ENCODE measurements at regions not wholly inside any gene's neighbourhood (a gene's known extent, or its start where the extent isn't known, plus 50 kb on each side); places are given as distances from the start of the nearest gene placed in this dataset.

- DNase-seq (ENCODE audit: low read depth), result no peak
Measured at GRCh38 chrX:122771933-122772332, 412.1 kb upstream of the GRIA3 start.

GRCh38 chrX:122777766-122778165, 406.3 kb upstream of the GRIA3 start:
- DNase-seq (ENCODE audit: low read depth), result no peak

GRCh38 chrX:122783918-122784317, 400.2 kb upstream of the GRIA3 start:
- no peak for DNase-seq (ENCODE audit: low read depth)

DNA sequence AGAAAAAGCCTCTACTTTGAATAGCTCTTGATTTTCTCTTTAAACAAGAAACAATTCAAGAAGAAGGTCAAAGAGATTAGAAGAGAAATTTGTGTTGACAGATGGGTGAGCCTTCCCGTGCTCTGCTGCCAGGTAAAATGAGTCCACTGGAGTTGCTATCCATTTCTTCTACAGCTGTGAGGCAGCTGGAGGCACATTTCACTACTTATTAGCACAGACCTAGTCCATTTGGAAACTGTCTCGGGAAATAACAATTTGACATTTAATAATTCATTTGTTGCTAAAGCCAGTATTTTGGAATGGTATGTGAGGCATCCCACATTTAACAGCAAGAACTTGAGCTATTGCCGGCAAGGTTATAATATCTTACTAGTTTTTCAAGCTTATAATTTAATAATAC, 396.8 kb upstream of the GRIA3 start:
- DNase-seq (ENCODE audit: low read depth), result no peak

DNA sequence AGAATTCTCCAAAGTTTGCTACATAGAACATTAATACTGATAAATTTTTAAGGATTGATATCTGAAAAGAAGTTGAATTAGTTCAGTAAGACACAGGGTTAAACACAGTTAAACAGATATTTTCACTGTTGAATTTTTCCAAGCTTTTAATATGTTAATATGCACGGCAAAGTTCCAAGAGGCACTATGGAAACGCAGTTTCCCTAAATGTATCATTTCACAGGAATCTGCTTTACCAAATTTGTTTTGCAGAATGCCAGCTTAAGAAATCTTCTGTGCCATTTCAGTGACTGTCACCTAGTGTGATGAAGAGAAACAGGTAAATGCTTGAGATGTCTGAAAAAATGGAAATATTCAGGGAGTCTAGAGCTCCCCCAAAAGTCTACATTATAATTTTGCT, 395.9 kb upstream of the GRIA3 start:
- DNase-seq (ENCODE audit: low read depth), result no peak

DNA sequence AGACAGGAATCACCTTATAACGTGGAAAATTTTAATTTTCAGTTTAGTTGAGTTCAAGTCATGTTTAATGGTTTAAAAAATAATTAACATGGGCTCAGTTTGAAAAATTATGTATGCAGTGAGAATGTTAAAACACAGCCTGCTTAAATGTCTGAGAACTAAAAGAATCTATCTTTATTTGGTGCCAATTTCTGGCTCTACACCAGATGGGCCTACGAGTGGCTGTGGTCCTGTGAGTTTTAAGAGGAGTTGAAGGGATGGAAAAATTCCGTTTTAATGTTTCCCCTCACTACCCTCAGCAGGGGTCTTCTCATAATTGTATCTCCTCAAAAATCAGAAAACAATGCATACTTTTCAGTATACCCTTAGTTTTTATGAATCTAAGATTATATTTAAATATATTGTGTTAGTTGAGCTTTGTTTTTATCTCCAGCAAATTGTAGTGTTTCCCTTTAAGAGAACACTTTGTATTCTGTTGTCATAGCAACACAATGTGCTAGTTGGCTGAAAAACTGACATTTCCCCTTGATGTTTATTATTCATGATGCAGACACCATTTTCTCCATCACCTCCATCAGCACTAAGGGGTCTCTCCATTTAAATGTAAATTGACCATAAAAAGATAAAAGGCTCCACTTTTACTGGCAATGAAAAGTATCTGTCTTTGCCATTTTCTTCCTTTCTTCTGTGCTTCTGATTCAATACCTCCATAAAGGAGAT, 393.5 kb upstream of the GRIA3 start:
- DNase-seq (ENCODE audit: low read depth), result no peak

GRCh38 chrX:122813876-122814275, 370.2 kb upstream of the GRIA3 start:
- no peak for DNase-seq (ENCODE audit: low read depth)

- no peak for DNase-seq (ENCODE audit: low read depth)
Measured at GRCh38 chrX:122816288-122816687, 367.8 kb upstream of the GRIA3 start.

- DNase-seq (ENCODE audit: low read depth), result no peak
Measured at GRCh38 chrX:122817321-122817955, 366.6 kb upstream of the GRIA3 start.

DNA sequence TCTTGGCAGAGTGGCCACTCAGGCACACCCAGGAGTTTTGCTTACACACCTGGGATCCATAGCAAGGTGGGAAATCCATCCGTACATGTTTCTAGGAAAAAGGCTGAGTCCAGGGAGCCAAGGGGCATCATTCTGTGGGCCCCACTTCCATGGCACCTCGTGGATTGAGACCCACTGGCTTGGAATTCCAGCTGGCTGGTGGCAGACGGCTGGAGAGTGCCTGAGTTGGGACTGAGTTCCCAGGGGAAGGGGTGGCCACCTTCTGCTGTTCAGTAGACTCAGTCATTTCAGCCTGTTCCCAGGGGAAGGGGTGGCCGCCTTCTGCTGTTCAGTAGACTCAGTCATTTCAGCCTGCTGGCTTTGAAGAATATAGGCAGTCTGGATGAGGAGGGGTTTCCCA, 366.0 kb upstream of the GRIA3 start:
- DNase-seq (ENCODE audit: low read depth), result no peak

- no peak for DNase-seq (ENCODE audit: low read depth)
Measured at GRCh38 chrX:122833230-122833629, 350.8 kb upstream of the GRIA3 start.

DNA sequence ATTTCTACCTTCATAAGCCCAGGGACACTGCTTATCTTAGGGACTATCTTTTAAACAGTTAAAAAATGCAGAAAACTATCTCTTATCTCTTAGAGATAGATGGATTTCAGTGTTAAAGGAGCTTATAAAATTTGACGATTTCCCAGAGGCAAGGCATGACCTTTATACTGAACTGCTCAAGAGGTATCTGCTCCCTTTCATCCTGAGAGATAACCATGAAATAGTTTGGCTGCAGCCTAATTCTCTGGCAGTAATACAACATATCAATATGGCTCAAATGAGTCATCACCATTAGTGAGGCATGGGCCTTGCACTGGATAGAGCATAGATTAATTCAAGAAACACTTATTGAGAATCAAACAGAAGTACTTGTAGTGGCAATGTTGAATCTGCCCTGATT, 348.2 kb upstream of the GRIA3 start:
- no peak for DNase-seq (ENCODE audit: low read depth)

DNA sequence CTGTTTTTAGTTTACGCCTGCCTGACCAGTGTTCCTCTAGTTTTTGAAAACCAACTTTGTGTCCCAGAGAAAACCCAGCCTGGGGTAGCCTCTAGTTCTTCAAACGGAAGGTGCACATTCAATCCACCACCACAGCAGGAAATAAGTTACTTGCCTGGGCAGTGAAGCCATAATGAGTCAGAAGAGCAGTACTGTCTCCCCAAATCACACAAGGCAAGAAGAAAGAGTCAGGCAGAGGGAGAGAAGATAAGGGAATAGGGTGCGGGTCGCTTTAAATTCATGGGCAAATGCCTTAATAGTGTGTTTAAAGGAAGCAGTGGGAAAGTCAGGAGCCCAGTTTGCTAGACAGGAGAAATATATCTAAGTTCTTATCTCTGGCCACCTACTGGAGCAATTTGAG, 333.8 kb upstream of the GRIA3 start:
- no peak for DNase-seq (ENCODE audit: low read depth)

DNA sequence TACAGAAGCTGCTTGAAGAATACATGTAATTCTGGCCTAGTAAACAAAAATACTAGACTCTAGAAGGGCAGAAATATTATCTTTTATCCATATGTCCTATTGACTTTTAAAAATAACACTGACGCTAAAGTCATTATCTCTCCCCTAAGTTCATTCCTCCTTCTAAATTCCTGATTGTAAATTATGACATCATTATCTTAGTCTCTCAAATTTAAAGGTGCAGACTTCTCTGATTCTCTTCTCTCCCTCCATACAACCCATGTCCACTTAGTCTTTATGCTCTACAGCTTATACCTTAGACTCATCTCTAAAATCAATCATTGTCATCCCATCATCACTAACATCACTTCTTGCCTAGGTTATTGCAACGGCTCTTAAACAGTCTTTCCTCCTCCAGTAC, 327.9 kb upstream of the GRIA3 start:
- no peak for DNase-seq (ENCODE audit: low read depth)

GRCh38 chrX:122857734-122858133, 326.3 kb upstream of the GRIA3 start:
- DNase-seq (ENCODE audit: low read depth), result no peak

DNA sequence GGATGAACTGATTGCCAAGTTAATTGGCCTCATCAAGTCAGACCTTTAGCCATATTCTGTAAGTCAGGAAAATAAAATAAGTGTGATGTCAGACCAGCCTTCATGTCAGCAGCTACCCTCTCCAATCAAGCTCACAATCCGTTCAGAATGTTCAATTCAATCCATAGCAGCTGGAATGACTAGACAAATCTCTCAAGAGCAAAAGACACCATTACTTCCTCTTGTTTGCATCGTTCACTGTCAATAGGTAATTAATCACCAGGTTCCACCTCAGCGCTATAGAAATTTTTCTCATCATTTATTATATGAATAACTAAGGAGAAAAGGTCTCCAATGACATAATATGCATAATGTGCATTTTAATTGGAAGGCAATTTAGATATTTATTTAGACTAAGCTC, 321.0 kb upstream of the GRIA3 start:
- DNase-seq (ENCODE audit: low read depth), result no peak

DNA sequence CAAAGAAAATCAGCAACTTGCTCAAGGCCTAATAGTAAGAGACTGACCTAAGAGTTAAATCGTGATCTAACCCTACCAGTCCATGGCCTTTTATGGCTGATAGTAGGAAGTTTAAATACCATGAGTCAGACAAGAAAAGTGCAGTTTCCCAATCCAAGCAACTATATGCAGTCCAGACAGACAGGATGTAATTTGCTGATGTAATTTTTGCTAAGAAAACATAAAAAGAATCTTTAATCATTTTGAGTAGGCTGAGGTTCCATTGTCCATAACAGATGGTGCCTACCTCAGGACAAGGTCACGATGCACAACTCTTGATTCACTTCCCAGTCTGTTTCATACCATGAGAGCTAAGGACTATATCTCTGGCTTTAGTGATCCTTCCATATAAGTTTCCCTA, 317.5 kb upstream of the GRIA3 start:
- peak; percentile 45 for DNase-seq (ENCODE audit: low read depth)

GRCh38 chrX:122868631-122869030, 315.4 kb upstream of the GRIA3 start:
- peak; percentile 3 for DNase-seq (ENCODE audit: low read depth)

DNA sequence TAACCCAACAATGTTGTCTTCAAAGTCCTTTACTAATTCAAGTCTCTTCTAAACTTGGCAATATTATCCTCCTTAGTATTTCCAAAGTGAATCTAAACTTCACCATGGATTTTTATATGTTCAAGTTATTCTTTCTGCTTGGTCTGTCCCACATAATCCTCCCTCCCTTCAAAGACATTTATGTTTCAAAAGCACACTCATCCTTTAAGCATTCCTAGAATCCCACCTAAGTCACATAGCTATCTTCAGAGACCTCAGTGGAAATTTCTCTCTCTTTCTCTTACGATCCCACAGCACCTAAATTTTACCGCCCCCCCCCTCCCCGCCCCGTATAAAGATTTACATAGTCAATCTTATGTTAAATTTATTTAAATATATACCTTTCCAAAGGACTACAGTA, 314.9 kb upstream of the GRIA3 start:
- DNase-seq (ENCODE audit: low read depth), result no peak

- no peak for DNase-seq (ENCODE audit: low read depth)
Measured at GRCh38 chrX:122878269-122878668, 305.8 kb upstream of the GRIA3 start.

- DNase-seq (ENCODE audit: low read depth), result no peak
Measured at GRCh38 chrX:122880952-122881351, 303.1 kb upstream of the GRIA3 start.

DNA sequence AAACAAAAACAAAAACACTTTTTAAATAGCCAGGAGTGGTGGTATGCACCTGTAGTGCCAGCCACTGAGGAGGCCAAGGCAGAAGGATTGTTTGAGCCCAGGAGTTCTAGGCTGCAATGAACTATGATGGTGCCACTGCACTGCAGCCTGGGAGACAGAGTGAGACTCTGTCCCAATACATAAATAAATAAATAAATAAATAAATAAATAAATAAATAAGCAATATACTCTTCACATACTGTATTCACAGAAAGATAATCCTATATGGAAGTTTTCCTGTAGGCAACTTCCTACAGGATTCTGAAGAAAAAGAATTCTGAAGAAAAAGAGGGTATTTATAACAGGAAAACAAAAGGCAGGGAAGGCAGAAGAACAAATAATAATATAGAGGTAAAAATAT, 293.3 kb upstream of the GRIA3 start:
- no peak for DNase-seq (ENCODE audit: low read depth)

DNA sequence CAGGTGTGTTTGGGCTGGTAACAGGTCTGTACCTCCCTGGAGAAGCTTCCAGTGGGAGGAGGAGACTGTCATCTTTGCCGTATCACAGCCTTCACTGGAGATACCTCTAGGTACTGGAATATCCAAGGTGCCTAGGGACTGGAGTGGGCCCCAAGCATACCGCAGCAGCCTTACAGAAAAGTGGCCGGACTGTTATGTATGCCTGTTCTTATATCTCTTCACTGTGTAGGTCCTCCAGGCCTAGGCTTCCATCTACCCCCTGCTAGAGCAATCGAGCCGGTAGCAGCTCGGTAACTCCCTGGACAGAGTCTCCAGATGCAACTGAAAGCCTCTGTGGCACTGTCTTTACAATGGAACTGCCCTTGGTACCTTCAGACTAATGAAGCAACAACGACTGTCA, 277.4 kb upstream of the GRIA3 start:
- DNase-seq (ENCODE audit: low read depth), result no peak

- DNase-seq (ENCODE audit: low read depth), result no peak
Measured at GRCh38 chrX:122907375-122907774, 276.7 kb upstream of the GRIA3 start.
